ENCODE measurements at regions not wholly inside any gene's neighbourhood (a gene's known extent, or its start where the extent isn't known, plus 50 kb on each side); places are given as distances from the start of the nearest gene placed in this dataset.

- ATAC-seq, result no peak
- no peaks in the 10 kb centered on the region for H3K27me3 ChIP-seq
- TF ChIP-seq CTCF (IDR thresholded peaks at IDR 0.05) (no peak), POLR2A (IDR thresholded peaks at IDR 0.05) (no peak)
- no peak overlapping the region for H3K27ac ChIP-seq
- no peak for DNase-seq
- WGBS, 2 donors, result 49 to 71% methylated on average over 7 of the region's 7 CpGs
- no peaks in the 10 kb centered on the region for H3K36me3 ChIP-seq (replicated peaks in 1 of 2; ENCODE audit: insufficient read depth in 1 of 2, low read depth in 2 of 2)
- intact Hi-C loops (cut with DNase I), result no loop called here
- H3K4me3 ChIP-seq, result no peak overlapping the region
- H3K4me1 ChIP-seq, result no peaks in the 10 kb centered on the region
- no peaks in the 10 kb centered on the region for H3K9me3 ChIP-seq
Observed at GRCh38 chr1:58430421-58431275, 115.9 kb downstream of the OMA1 start.

DNA sequence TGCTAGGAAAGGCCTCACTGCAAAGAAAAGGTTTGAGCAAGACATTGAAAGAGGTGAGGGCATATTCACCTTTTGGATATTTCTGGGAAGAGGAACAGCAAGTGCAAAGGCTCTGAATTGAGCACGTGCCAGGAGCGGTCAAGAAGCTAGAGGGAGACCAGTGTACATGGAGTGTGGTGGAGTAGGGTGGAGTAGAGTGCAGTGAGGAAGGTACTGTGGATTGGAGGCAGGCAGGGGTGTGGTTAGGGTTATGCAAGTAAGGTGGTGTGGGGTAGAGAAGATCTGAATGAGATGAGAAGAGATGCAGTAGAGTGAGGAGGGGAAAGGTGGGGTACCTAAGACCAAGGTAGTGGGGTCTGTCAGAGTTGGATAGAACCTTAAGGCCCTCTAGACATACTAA lies 119.6 kb downstream of the OMA1 start:
- intact Hi-C loops (cut with DNase I), result no loop called here
- TF ChIP-seq POLR2A (IDR thresholded peaks at IDR 0.05) (no peak), CTCF (IDR thresholded peaks at IDR 0.05) (no peak)
- Histone ChIP-seq H3K27ac (no peak overlapping the region), H3K9me3 (no peaks in the 10 kb centered on the region), H3K36me3 (replicated peaks in 1 of 2; ENCODE audit: insufficient read depth in 1 of 2, low read depth in 2 of 2) (no peaks in the 10 kb centered on the region), H3K4me3 (no peak overlapping the region), H3K27me3 (no peaks in the 10 kb centered on the region), H3K4me1 (no peaks in the 10 kb centered on the region)
- 97 to 98% methylated on average over 2 of the region's 2 CpGs for WGBS, 2 donors
- DNase-seq, result no peak
- ATAC-seq, result no peak

GRCh38 chr1:58422436-58422835 lies 124.1 kb downstream of the OMA1 start:
- H3K4me1 ChIP-seq, result no peaks in the 10 kb centered on the region
- WGBS, 2 donors, result 84 to 100% methylated on average over 4 of the region's 4 CpGs
- H3K9me3 ChIP-seq, result no peaks in the 10 kb centered on the region
- no peak overlapping the region for H3K4me3 ChIP-seq
- TF ChIP-seq CTCF (IDR thresholded peaks at IDR 0.05) (no peak), POLR2A (IDR thresholded peaks at IDR 0.05) (no peak)
- ATAC-seq (no peak), DNase-seq (no peak)
- intact Hi-C loops (cut with DNase I), result no loop called here
- no peaks in the 10 kb centered on the region for H3K27me3 ChIP-seq
- no peak overlapping the region for H3K27ac ChIP-seq
- H3K36me3 ChIP-seq (replicated peaks in 1 of 2; ENCODE audit: insufficient read depth in 1 of 2, low read depth in 2 of 2), result no peaks in the 10 kb centered on the region

GRCh38 chr1:58418283-58419228 lies 128.0 kb downstream of the OMA1 start:
- TF ChIP-seq CTCF (IDR thresholded peaks at IDR 0.05) (no peak), POLR2A (IDR thresholded peaks at IDR 0.05) (no peak)
- 63 to 98% methylated on average over 2 of the region's 2 CpGs for WGBS, 2 donors

More at GRCh38 chr1:58418283-58419228, 128.0 kb downstream of the OMA1 start:
- Histone ChIP-seq H3K9me3 (no peaks in the 10 kb centered on the region), H3K36me3 (replicated peaks in 1 of 2; ENCODE audit: insufficient read depth in 1 of 2, low read depth in 2 of 2) (no peaks in the 10 kb centered on the region), H3K4me3 (no peak overlapping the region), H3K27me3 (no peaks in the 10 kb centered on the region), H3K27ac (no peak overlapping the region), H3K4me1 (no peaks in the 10 kb centered on the region)
- intact Hi-C loops (cut with DNase I), result no loop called here
- ATAC-seq (no peak), DNase-seq (no peak)

Data from body of pancreas (tissue), 4 donors.